ENCODE measurements at regions not wholly inside any gene's neighbourhood (a gene's known extent, or its start where the extent isn't known, plus 50 kb on each side); places are given as distances from the start of the nearest gene placed in this dataset.
"Not testable (repeated sequence)": the region's sequence is repeated elsewhere in the genome, so short reads cannot be mapped to it uniquely, and the experiment has no call there.

- not testable (repeated sequence) for DNase-seq (ENCODE audit: low read depth in 1 of 2, low spot score in 2 of 2); H3K36me3 ChIP-seq; H3K4me1 ChIP-seq (replicated peaks); H3K4me3 ChIP-seq; H3K27ac ChIP-seq; H3K9me3 ChIP-seq (replicated peaks); H3K27me3 ChIP-seq (replicated peaks)
Measured at GRCh38 chr6:104446101-104447080, 413.3 kb downstream of the HACE1 start.

- no peak for DNase-seq (ENCODE audit: low read depth in 1 of 2, low spot score in 2 of 2)
- no peaks in the 10 kb centered on the region for H3K4me1 ChIP-seq (replicated peaks)
- H3K9me3 ChIP-seq (replicated peaks) = no peaks in the 10 kb centered on the region; the same call in 1 of the 2 replicates
- no peaks in the 10 kb centered on the region for H3K27me3 ChIP-seq (replicated peaks)
- H3K27ac ChIP-seq = no peak overlapping the region
- no peak overlapping the region for H3K4me3 ChIP-seq
- H3K36me3 ChIP-seq = no peaks in the 10 kb centered on the region
Measured at GRCh38 chr6:104434519-104434918, 425.2 kb downstream of the HACE1 start.

GRCh38 chr6:104431096-104431495 is 428.6 kb downstream of the HACE1 start:
- Histone ChIP-seq H3K4me3 (no peak overlapping the region), H3K27me3 (replicated peaks) (no peaks in the 10 kb centered on the region), H3K36me3 (no peaks in the 10 kb centered on the region), H3K4me1 (replicated peaks) (no peaks in the 10 kb centered on the region), H3K9me3 (replicated peaks) (no peaks in the 10 kb centered on the region; the same call in 1 of the 2 replicates), H3K27ac (no peak overlapping the region)
- DNase-seq (ENCODE audit: low read depth in 1 of 2, low spot score in 2 of 2) = no peak

GRCh38 chr6:104428184-104428583 is 431.5 kb downstream of the HACE1 start:
- no peak for DNase-seq (ENCODE audit: low read depth in 1 of 2, low spot score in 2 of 2)
- H3K4me3 ChIP-seq = no peak overlapping the region
- no peak overlapping the region for H3K27ac ChIP-seq

GRCh38 chr6:104423691-104424090 is 436.0 kb downstream of the HACE1 start:
- Histone ChIP-seq H3K36me3 (no peaks in the 10 kb centered on the region), H3K9me3 (replicated peaks) (no peaks in the 10 kb centered on the region), H3K4me1 (replicated peaks) (no peaks in the 10 kb centered on the region), H3K4me3 (no peak overlapping the region), H3K27me3 (replicated peaks) (no peaks in the 10 kb centered on the region), H3K27ac (no peak overlapping the region)
- DNase-seq (ENCODE audit: low read depth in 1 of 2, low spot score in 2 of 2) = no peak

More at GRCh38 chr6:104428184-104428583, 431.5 kb downstream of the HACE1 start:
- Histone ChIP-seq H3K4me1 (replicated peaks) (no peaks in the 10 kb centered on the region), H3K27me3 (replicated peaks) (no peaks in the 10 kb centered on the region), H3K9me3 (replicated peaks) (no peaks in the 10 kb centered on the region), H3K36me3 (no peaks in the 10 kb centered on the region)

- Histone ChIP-seq H3K4me3 (no peak overlapping the region), H3K9me3 (replicated peaks) (no peaks in the 10 kb centered on the region), H3K27me3 (replicated peaks) (no peaks in the 10 kb centered on the region), H3K36me3 (no peaks in the 10 kb centered on the region), H3K4me1 (replicated peaks) (no peaks in the 10 kb centered on the region), H3K27ac (no peak overlapping the region)
- DNase-seq (ENCODE audit: low read depth in 1 of 2, low spot score in 2 of 2) = no peak
Measured at GRCh38 chr6:104421650-104422049, 438.1 kb downstream of the HACE1 start.

- Histone ChIP-seq H3K36me3 (no peaks in the 10 kb centered on the region), H3K27ac (no peak overlapping the region), H3K27me3 (replicated peaks) (no peaks in the 10 kb centered on the region), H3K9me3 (replicated peaks) (no peaks in the 10 kb centered on the region), H3K4me3 (no peak overlapping the region), H3K4me1 (replicated peaks) (no peaks in the 10 kb centered on the region)
- DNase-seq (ENCODE audit: low read depth in 1 of 2, low spot score in 2 of 2) = no peak
Measured at GRCh38 chr6:104418839-104419238, 440.9 kb downstream of the HACE1 start.

GRCh38 chr6:104418125-104418524 is 441.6 kb downstream of the HACE1 start:
- DNase-seq (ENCODE audit: low read depth in 1 of 2, low spot score in 2 of 2) = no peak
- Histone ChIP-seq H3K27me3 (replicated peaks) (no peaks in the 10 kb centered on the region), H3K4me1 (replicated peaks) (no peaks in the 10 kb centered on the region), H3K4me3 (no peak overlapping the region), H3K36me3 (no peaks in the 10 kb centered on the region), H3K27ac (no peak overlapping the region), H3K9me3 (replicated peaks) (no peaks in the 10 kb centered on the region)

GRCh38 chr6:104414723-104415122 is 445.0 kb downstream of the HACE1 start:
- Histone ChIP-seq H3K27me3 (replicated peaks) (0 out of 2 replicates have a peak, but pooled peaks cover 2% of the 10 kb centered on the region), H3K36me3 (no peaks in the 10 kb centered on the region), H3K4me3 (no peak overlapping the region), H3K27ac (no peak overlapping the region), H3K9me3 (replicated peaks) (no peaks in the 10 kb centered on the region), H3K4me1 (replicated peaks) (no peaks in the 10 kb centered on the region)
- DNase-seq (ENCODE audit: low read depth in 1 of 2, low spot score in 2 of 2) = no peak

GRCh38 chr6:104413767-104414166 is 446.0 kb downstream of the HACE1 start:
- no peaks in the 10 kb centered on the region for H3K36me3 ChIP-seq
- H3K4me1 ChIP-seq (replicated peaks) = no peaks in the 10 kb centered on the region
- H3K27me3 ChIP-seq (replicated peaks) = 0 out of 2 replicates have a peak, but pooled peaks cover 2% of the 10 kb centered on the region
- no peak for DNase-seq (ENCODE audit: low read depth in 1 of 2, low spot score in 2 of 2)
- no peaks in the 10 kb centered on the region for H3K9me3 ChIP-seq (replicated peaks)
- H3K27ac ChIP-seq = no peak overlapping the region
- no peak overlapping the region for H3K4me3 ChIP-seq

GRCh38 chr6:104411302-104411701 is 448.4 kb downstream of the HACE1 start:
- Histone ChIP-seq H3K9me3 (replicated peaks) (no peaks in the 10 kb centered on the region), H3K4me3 (no peak overlapping the region), H3K27me3 (replicated peaks) (0 out of 2 replicates have a peak, but pooled peaks cover 2% of the 10 kb centered on the region), H3K36me3 (no peaks in the 10 kb centered on the region), H3K27ac (no peak overlapping the region), H3K4me1 (replicated peaks) (no peaks in the 10 kb centered on the region)
- no peak for DNase-seq (ENCODE audit: low read depth in 1 of 2, low spot score in 2 of 2)

- H3K4me3 ChIP-seq = no peak overlapping the region
- DNase-seq (ENCODE audit: low read depth in 1 of 2, low spot score in 2 of 2) = no peak
Measured at GRCh38 chr6:104409913-104410312, 449.8 kb downstream of the HACE1 start.

GRCh38 chr6:104407957-104408356 is 451.8 kb downstream of the HACE1 start:
- peaks cover 15% of the 10 kb centered on the region for H3K4me1 ChIP-seq (replicated peaks)
- no peak overlapping the region for H3K27ac ChIP-seq
- DNase-seq (ENCODE audit: low read depth in 1 of 2, low spot score in 2 of 2) = no peak
- 0 out of 2 replicates have a peak, but pooled peaks cover 2% of the 10 kb centered on the region for H3K27me3 ChIP-seq (replicated peaks)
- no peak overlapping the region for H3K4me3 ChIP-seq
- no peaks in the 10 kb centered on the region for H3K9me3 ChIP-seq (replicated peaks)
- no peaks in the 10 kb centered on the region for H3K36me3 ChIP-seq

More at GRCh38 chr6:104409913-104410312, 449.8 kb downstream of the HACE1 start:
- Histone ChIP-seq H3K27me3 (replicated peaks) (0 out of 2 replicates have a peak, but pooled peaks cover 2% of the 10 kb centered on the region), H3K9me3 (replicated peaks) (no peaks in the 10 kb centered on the region), H3K27ac (no peak overlapping the region), H3K36me3 (no peaks in the 10 kb centered on the region), H3K4me1 (replicated peaks) (no peaks in the 10 kb centered on the region)

- H3K27me3 ChIP-seq (replicated peaks) = no peaks in the 10 kb centered on the region
- peak in 1 of 2 experiments; percentile 41 for DNase-seq (ENCODE audit: low read depth in 1 of 2, low spot score in 2 of 2)
- H3K27ac ChIP-seq = peak overlapping the region; percentile 15; the same call in 1 of the 2 replicates
Measured at GRCh38 chr6:104404377-104404776, 455.3 kb downstream of the HACE1 start.

More at GRCh38 chr6:104404377-104404776, 455.3 kb downstream of the HACE1 start:
- H3K9me3 ChIP-seq (replicated peaks) = no peaks in the 10 kb centered on the region
- H3K4me3 ChIP-seq = no peak overlapping the region
- H3K36me3 ChIP-seq = no peaks in the 10 kb centered on the region
- peaks cover 43% of the 10 kb centered on the region for H3K4me1 ChIP-seq (replicated peaks)

Data from SJSA1 (cell line).